ENCODE measurements at regions not wholly inside any gene's neighbourhood (a gene's known extent, or its start where the extent isn't known, plus 50 kb on each side); places are given as distances from the start of the nearest gene placed in this dataset.

GRCh38 chr16:13645601-13646245, 274.2 kb upstream of the ERCC4 start (continued):
- TF ChIP-seq ZNF646 (CRISPR knock-in tag; IDR thresholded peaks at IDR 0.05), result no peak
- no peak for TF ChIP-seq HNF4G (IDR thresholded peaks at IDR 0.05; ENCODE audit: borderline replicate concordance, low read depth, low read length)
- TF ChIP-seq HNF4G (CRISPR knock-in tag; IDR thresholded peaks at IDR 0.05; ENCODE audit: borderline replicate concordance, low read depth), result no peak
- TF ChIP-seq ZNF101 (CRISPR knock-in tag; IDR thresholded peaks at IDR 0.05; ENCODE audit: borderline replicate concordance, low read depth), result no peak
- TF ChIP-seq ZNF354B (CRISPR knock-in tag; IDR thresholded peaks at IDR 0.05), result no peak
- TF ChIP-seq ZNF792 (CRISPR knock-in tag; IDR thresholded peaks at IDR 0.05), result no peak
- TF ChIP-seq ZFP36L1 (CRISPR knock-in tag; IDR thresholded peaks at IDR 0.05), result no peak
- no peak for TF ChIP-seq POGZ (CRISPR knock-in tag; IDR thresholded peaks at IDR 0.05)
- TF ChIP-seq PRMT3 (CRISPR knock-in tag; IDR thresholded peaks at IDR 0.05; ENCODE audit: borderline replicate concordance, low read depth), result no peak
